Mesothelial cell of epicardium (in vitro differentiated cells): ENCODE measurements at regions not wholly inside any gene's neighbourhood (a gene's known extent, or its start where the extent isn't known, plus 50 kb on each side); places are given as distances from the start of the nearest gene placed in this dataset.

ENCODE experiments used
- DNase-seq, 2 experiments: peaks; one replicate each; pipeline ENCODE4 v3.0.0; 2021; ENCODE audit warnings: low spot score in 2 of 2; ENCODE audit not compliant: unreplicated experiment in 2 of 2
- H3K27ac Mint-ChIP-seq: 2 replicates; pipeline ENCODE4 v1.8.0; 2021; ENCODE audit warnings: mixed read lengths
- H3K27me3 Mint-ChIP-seq: 2 replicates; pipeline ENCODE4 v1.8.0; 2021; ENCODE audit warnings: low read depth, mixed read lengths
- H3K36me3 Mint-ChIP-seq: 2 replicates; pipeline ENCODE4 v1.8.0; 2021; ENCODE audit warnings: mixed read lengths
- H3K4me1 Mint-ChIP-seq: 2 replicates; pipeline ENCODE4 v1.8.0; 2021; ENCODE audit warnings: mixed read lengths
- H3K4me3 Mint-ChIP-seq: 2 replicates; pipeline ENCODE4 v1.8.0; 2021; ENCODE audit warnings: mild to moderate bottlenecking, moderate library complexity, mixed read lengths
- H3K9me3 Mint-ChIP-seq: 2 replicates; pipeline ENCODE4 v1.8.0; 2021; ENCODE audit warnings: mixed read lengths
- CTCF ChIP-seq: fragments of 200-600 bp; sonication (generic); IDR thresholded peaks from one replicate; pipeline ENCODE4 v1.5.0; 2021; ENCODE audit warnings: antibody characterized with exemption; ENCODE audit not compliant: unreplicated experiment

- Mint-ChIP-seq H3K27me3 (no peaks in the 10 kb centered on the region), H3K9me3 (no peaks in the 10 kb centered on the region), H3K27ac (no peak overlapping the region), H3K4me3 (no peak overlapping the region), H3K4me1 (peaks cover 59% of the 10 kb centered on the region), H3K36me3 (no peaks in the 10 kb centered on the region)
- no peak for DNase-seq
- TF ChIP-seq CTCF: no peak
These were observed 122.5 kb downstream of the PCDH7 start for GRCh38 chr4:30842689-30843088.

GRCh38 chr4:30844861-30845582 is 124.9 kb downstream of the PCDH7 start:
- no peak for DNase-seq
- H3K4me3 Mint-ChIP-seq: no peak overlapping the region
- peaks cover 55% of the 10 kb centered on the region for H3K4me1 Mint-ChIP-seq
- H3K27me3 Mint-ChIP-seq: no peaks in the 10 kb centered on the region
- H3K36me3 Mint-ChIP-seq: no peaks in the 10 kb centered on the region
- no peaks in the 10 kb centered on the region for H3K9me3 Mint-ChIP-seq
- no peak for TF ChIP-seq CTCF
- peak overlapping the region; percentile 48 for H3K27ac Mint-ChIP-seq

- TF ChIP-seq CTCF: no peak
- no peaks in the 10 kb centered on the region for H3K9me3 Mint-ChIP-seq
- no peak overlapping the region for H3K4me3 Mint-ChIP-seq
- no peak for DNase-seq
- H3K27ac Mint-ChIP-seq: no peak overlapping the region
- H3K36me3 Mint-ChIP-seq: no peaks in the 10 kb centered on the region
- H3K27me3 Mint-ChIP-seq: no peaks in the 10 kb centered on the region
- H3K4me1 Mint-ChIP-seq: peaks cover 38% of the 10 kb centered on the region
These were observed 127.0 kb downstream of the PCDH7 start for GRCh38 chr4:30847167-30847566.

GRCh38 chr4:30847958-30848357 is 127.8 kb downstream of the PCDH7 start:
- Mint-ChIP-seq H3K4me1 (peaks cover 35% of the 10 kb centered on the region), H3K27me3 (no peaks in the 10 kb centered on the region), H3K9me3 (no peaks in the 10 kb centered on the region), H3K36me3 (no peaks in the 10 kb centered on the region), H3K27ac (no peak overlapping the region), H3K4me3 (no peak overlapping the region)
- no peak for TF ChIP-seq CTCF
- DNase-seq: no peak

GRCh38 chr4:30854531-30854930 is 134.4 kb downstream of the PCDH7 start:
- Mint-ChIP-seq H3K27ac (peak overlapping the region; percentile 10), H3K4me1 (peaks cover 53% of the 10 kb centered on the region), H3K9me3 (no peaks in the 10 kb centered on the region), H3K27me3 (no peaks in the 10 kb centered on the region), H3K36me3 (no peaks in the 10 kb centered on the region), H3K4me3 (no peak overlapping the region)
- TF ChIP-seq CTCF: no peak
- DNase-seq: no peak

- Mint-ChIP-seq H3K27ac (no peak overlapping the region), H3K36me3 (no peaks in the 10 kb centered on the region), H3K4me3 (no peak overlapping the region), H3K9me3 (no peaks in the 10 kb centered on the region), H3K4me1 (peaks cover 48% of the 10 kb centered on the region), H3K27me3 (no peaks in the 10 kb centered on the region)
- DNase-seq: no peak
- no peak for TF ChIP-seq CTCF
These were observed 135.1 kb downstream of the PCDH7 start for GRCh38 chr4:30855232-30855631.
